WTC11 (cell line): ENCODE measurements at regions not wholly inside any gene's neighbourhood (a gene's known extent, or its start where the extent isn't known, plus 50 kb on each side); places are given as distances from the start of the nearest gene placed in this dataset.

Source experiments
- ATAC-seq: fragments of 200-7000 bp; cut with Tn5 transposase; 2 replicates; pipeline ENCODE4 v1.10.0; 2021; ENCODE audit warnings: mild to moderate bottlenecking, moderate library complexity
- CTCF ChIA-PET: fragments of 300-600 bp; sonication (Branson Sonifier 250); formaldehyde crosslinking; loops from one replicate; lab custom pipeline; 2021; ENCODE audit warnings: antibody characterized with exemption; lab: Charles Lee
- POLR2A ChIA-PET: fragments of 350-600 bp; sonication (Branson Sonifier 250); formaldehyde crosslinking; loops from one replicate; lab custom pipeline; 2021; ENCODE audit warnings: antibody characterized with exemption; lab: Charles Lee
- DNase-seq: peaks from one replicate; pipeline ENCODE4 v3.0.0; 2021; ENCODE audit warnings: low spot score
- H3K27ac Mint-ChIP-seq: 2 replicates; pipeline ENCODE4 v1.8.0; 2021; ENCODE audit warnings: mixed read lengths
- H3K27me3 Mint-ChIP-seq: 2 replicates; pipeline ENCODE4 v1.8.0; 2021; ENCODE audit warnings: low read depth, mild to moderate bottlenecking, moderate library complexity, mixed read lengths
- H3K36me3 Mint-ChIP-seq: 2 replicates; pipeline ENCODE4 v1.8.0; 2021; ENCODE audit warnings: mixed read lengths
- H3K4me1 Mint-ChIP-seq: 2 replicates; pipeline ENCODE4 v1.8.0; 2022; ENCODE audit warnings: mixed read lengths
- H3K4me3 Mint-ChIP-seq: 2 replicates; pipeline ENCODE4 v1.8.0; 2021; ENCODE audit warnings: mild to moderate bottlenecking, moderate library complexity, mixed read lengths
- H3K9me3 Mint-ChIP-seq: 2 replicates; pipeline ENCODE4 v1.8.0; 2021; ENCODE audit warnings: mixed read lengths
- CBFB ChIP-seq: sonication (generic); formaldehyde crosslinking; IDR thresholded peaks from 2 replicates; pipeline ENCODE4 v1.8.1; 2022; ENCODE audit warnings: mild to moderate bottlenecking, low read depth, missing genetic modification reagents
- EMX1 ChIP-seq: fragments of 250-450 bp; sonication (Bioruptor Pico); IDR thresholded peaks from 2 replicates; pipeline ENCODE4 v1.8.0; 2021; ENCODE audit warnings: mild to moderate bottlenecking
- FOXK1 ChIP-seq: sonication (generic); formaldehyde crosslinking; IDR thresholded peaks from 2 replicates; pipeline ENCODE4 v1.8.0; 2022; ENCODE audit warnings: mild to moderate bottlenecking, moderate library complexity, missing genetic modification reagents
- FOXP4 ChIP-seq: sonication (generic); formaldehyde crosslinking; IDR thresholded peaks from 2 replicates; pipeline ENCODE4 v1.8.0; 2022; ENCODE audit warnings: mild to moderate bottlenecking, missing genetic modification reagents
- GRHL2 ChIP-seq: fragments of 250-450 bp; sonication (Bioruptor Pico); IDR thresholded peaks from 2 replicates; pipeline ENCODE4 v1.8.0; 2022; ENCODE audit warnings: mild to moderate bottlenecking, moderate library complexity; ENCODE audit not compliant: insufficient replicate concordance, severe bottlenecking
- IRF2 ChIP-seq: sonication (generic); formaldehyde crosslinking; IDR thresholded peaks from 2 replicates; pipeline ENCODE4 v1.8.0; 2022; ENCODE audit warnings: low read depth, missing genetic modification reagents, borderline replicate concordance
- MXD4 ChIP-seq: fragments of 250-450 bp; sonication (Bioruptor Pico); IDR thresholded peaks from 2 replicates; pipeline ENCODE4 v1.8.0; 2021; ENCODE audit warnings: mild to moderate bottlenecking, moderate library complexity, borderline replicate concordance
- NR3C1 ChIP-seq: sonication (generic); formaldehyde crosslinking; conservative IDR thresholded peaks from 2 replicates; pipeline ENCODE4 v1.8.1; 2023; ENCODE audit warnings: low read depth, mild to moderate bottlenecking, missing genetic modification reagents
- PREB ChIP-seq: sonication (generic); formaldehyde crosslinking; IDR thresholded peaks from 2 replicates; pipeline ENCODE4 v1.8.1; 2022; ENCODE audit warnings: mild to moderate bottlenecking, missing genetic modification reagents, moderate library complexity, borderline replicate concordance
- RELA ChIP-seq: sonication (generic); formaldehyde crosslinking; IDR thresholded peaks from 2 replicates; pipeline ENCODE4 v1.8.1; 2022; ENCODE audit warnings: missing genetic modification reagents, mild to moderate bottlenecking, borderline replicate concordance
- RORB ChIP-seq: fragments of 250-450 bp; sonication (Bioruptor Pico); IDR thresholded peaks from 2 replicates; pipeline ENCODE4 v1.9.0; 2021; ENCODE audit warnings: mild to moderate bottlenecking
- STAT6 ChIP-seq: sonication (generic); formaldehyde crosslinking; conservative IDR thresholded peaks from 2 replicates; pipeline ENCODE4 v1.8.1; 2023; ENCODE audit warnings: mild to moderate bottlenecking, low read depth, missing genetic modification reagents, moderate library complexity
- TEAD4 ChIP-seq: sonication (generic); formaldehyde crosslinking; IDR thresholded peaks from 2 replicates; pipeline ENCODE4 v1.8.0; 2022; ENCODE audit warnings: mild to moderate bottlenecking, missing genetic modification reagents
- ZNF317 ChIP-seq: sonication (generic); formaldehyde crosslinking; IDR thresholded peaks from 2 replicates; pipeline ENCODE4 v1.8.1; 2023; ENCODE audit warnings: low read depth, mild to moderate bottlenecking, moderate library complexity, missing genetic modification reagents, borderline replicate concordance
- ZNF423 ChIP-seq: fragments of 250-450 bp; sonication (Bioruptor Pico); IDR thresholded peaks from 2 replicates; pipeline ENCODE4 v2.1.2; 2022; ENCODE audit warnings: mild to moderate bottlenecking, moderate library complexity
- ZNF425 ChIP-seq: fragments of 250-450 bp; sonication (Bioruptor Pico); conservative IDR thresholded peaks from 2 replicates; pipeline ENCODE4 v1.9.0; 2021; ENCODE audit warnings: mild to moderate bottlenecking

- no peaks in the 10 kb centered on the region; the same call in 1 of the 2 replicates for H3K27me3 Mint-ChIP-seq
- DNase-seq (no peak), ATAC-seq (no peak)
- H3K4me1 Mint-ChIP-seq: 0 out of 2 replicates have a peak, but pooled peaks cover 2% of the 10 kb centered on the region
- CTCF ChIA-PET: no interaction called here
- no peak overlapping the region for H3K27ac Mint-ChIP-seq
- H3K4me3 Mint-ChIP-seq: no peak overlapping the region
- H3K9me3 Mint-ChIP-seq: no peaks in the 10 kb centered on the region
- POLR2A ChIA-PET: no interaction called here
- no peaks in the 10 kb centered on the region for H3K36me3 Mint-ChIP-seq
- no peak for TF ChIP-seq FOXP4 (CRISPR knock-in tag)
- TF ChIP-seq ZNF423 (CRISPR knock-in tag): no peak
- no peak for TF ChIP-seq STAT6 (CRISPR knock-in tag)
- no peak for TF ChIP-seq GRHL2 (CRISPR knock-in tag)
- TF ChIP-seq EMX1 (CRISPR knock-in tag): no peak
Measured at GRCh38 chr4:36476135-36476534, 194.7 kb downstream of the DTHD1 start.

- Mint-ChIP-seq H3K27ac (no peak overlapping the region), H3K4me1 (no peaks in the 10 kb centered on the region), H3K27me3 (no peaks in the 10 kb centered on the region; the same call in 1 of the 2 replicates), H3K9me3 (no peaks in the 10 kb centered on the region), H3K4me3 (no peak overlapping the region), H3K36me3 (no peaks in the 10 kb centered on the region)
- ChIA-PET CTCF (no interaction called here), POLR2A (no interaction called here)
- no peak for TF ChIP-seq PREB (CRISPR knock-in tag)
- no peak for TF ChIP-seq IRF2 (CRISPR knock-in tag)
- no peak for TF ChIP-seq TEAD4
- TF ChIP-seq CBFB (CRISPR knock-in tag): no peak
- no peak for TF ChIP-seq RELA (CRISPR knock-in tag)
- no peak for TF ChIP-seq FOXK1 (CRISPR knock-in tag)
- TF ChIP-seq ZNF317 (CRISPR knock-in tag): no peak
- TF ChIP-seq RORB (CRISPR knock-in tag): no peak
- no peak for TF ChIP-seq MXD4 (CRISPR knock-in tag)
- TF ChIP-seq ZNF425 (CRISPR knock-in tag): no peak
- TF ChIP-seq NR3C1 (CRISPR knock-in tag): no peak
- ATAC-seq (no peak), DNase-seq (no peak)
Measured at GRCh38 chr4:36477861-36478260, 196.4 kb downstream of the DTHD1 start.
